Esophagus squamous epithelium (tissue), 5 donors: ENCODE measurements at regions not wholly inside any gene's neighbourhood (a gene's known extent, or its start where the extent isn't known, plus 50 kb on each side); places are given as distances from the start of the nearest gene placed in this dataset.

Experiments
- DNase-seq: peaks from one replicate; lab custom pipeline; 2025; lab: John Stamatoyannopoulos, UW
- H3K27ac ChIP-seq, 4 donors: fragments of 200-600 bp; sonication (generic); one replicate each; pipeline ENCODE4 v1.5.1; 2016 to 2019; ENCODE audit warnings: mild to moderate bottlenecking in 1 of 4
- H3K27me3 ChIP-seq, 4 donors: fragments of 200-600 bp; sonication (generic); 1 replicate in 3 of 4; 2 replicates in 1 of 4; pipeline versions ENCODE4 v1.5.1 to v1.6.0; 2017 to 2021; ENCODE audit warnings: antibody characterized with exemption in 1 of 4
- H3K36me3 ChIP-seq, 3 donors: fragments of 200-600 bp; sonication (generic); one replicate each; pipeline ENCODE4 v1.5.1; 2016 to 2019
- H3K4me1 ChIP-seq, 3 donors: fragments of 200-600 bp; sonication (generic); one replicate each; pipeline ENCODE4 v1.5.1; 2017 to 2019
- H3K4me3 ChIP-seq, 4 donors: fragments of 200-600 bp; sonication (generic); 1 replicate in 3 of 4; 2 replicates in 1 of 4; pipeline ENCODE4 v1.5.1; 2016 to 2019; ENCODE audit warnings: mild to moderate bottlenecking in 2 of 4, moderate library complexity in 1 of 4
- H3K9me3 ChIP-seq, 3 donors: fragments of 200-600 bp; sonication (generic); one replicate each; pipeline ENCODE4 v1.5.1; 2016 to 2019
- POLR2A ChIP-seq, 4 donors: fragments of 450-650 bp; IDR thresholded peaks; one replicate each; pipeline ENCODE4 v1.6.1; 2017; ENCODE audit warnings: antibody characterized with exemption in 4 of 4, mild to moderate bottlenecking in 4 of 4, moderate library complexity in 3 of 4
- WGBS, 2 donors: methylation state at CpG; one replicate each; pipeline ENCODE4 v1.1.5; 2018; 5-methylcytosine and 5-hydroxymethylcytosine counted together
- intact Hi-C: fragments of 100-400 bp; cut with DNase I; formaldehyde crosslinking; loops from one replicate; pipeline ENCODE4 v1.15.0; 2022
- TF ChIP-seq, protein P1 (sequence below), 6 experiments: fragments of 450-650 bp in 4 of 6; fragments of 200-600 bp in 2 of 6; sonication (generic) in 2 of 6; IDR thresholded peaks; one replicate each; pipeline ENCODE4 v1.5.1; 2016 to 2019; ENCODE audit warnings: antibody characterized with exemption in 6 of 6, mild to moderate bottlenecking in 4 of 6, moderate library complexity in 4 of 6
- donor health status: DM: yes; HTN: yes; CAD: no.

DNA sequence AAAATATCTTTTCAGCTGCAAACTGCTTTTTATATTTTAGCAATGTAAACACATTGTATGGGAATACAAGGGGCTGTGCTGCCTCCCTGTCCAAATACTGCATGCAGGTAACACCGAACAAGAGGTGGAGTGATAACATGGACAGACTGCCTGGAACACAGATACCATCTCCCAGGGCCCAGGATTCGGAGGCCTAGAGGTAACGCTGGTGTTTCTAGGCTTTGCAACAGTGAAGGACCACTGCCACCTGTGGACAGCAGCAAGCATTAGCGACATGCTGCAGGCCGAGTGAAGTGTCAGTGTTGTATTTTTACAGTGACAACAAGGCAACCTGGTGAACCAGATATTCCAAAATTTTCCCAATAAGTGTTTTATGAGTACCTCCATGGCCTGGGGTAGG, 379.1 kb downstream of the DMRT2 start:
- H3K4me3 ChIP-seq, result no peak overlapping the region
- H3K4me1 ChIP-seq, result no peaks in the 10 kb centered on the region
- no peaks in the 10 kb centered on the region for H3K36me3 ChIP-seq
- intact Hi-C loops, result no loop called here
- H3K9me3 ChIP-seq, result no peaks in the 10 kb centered on the region
- DNase-seq, result no peak
- WGBS, 2 donors, result 33 to 51% methylated on average over 4 of the region's 5 CpGs
- TF ChIP-seq, protein P1, sequence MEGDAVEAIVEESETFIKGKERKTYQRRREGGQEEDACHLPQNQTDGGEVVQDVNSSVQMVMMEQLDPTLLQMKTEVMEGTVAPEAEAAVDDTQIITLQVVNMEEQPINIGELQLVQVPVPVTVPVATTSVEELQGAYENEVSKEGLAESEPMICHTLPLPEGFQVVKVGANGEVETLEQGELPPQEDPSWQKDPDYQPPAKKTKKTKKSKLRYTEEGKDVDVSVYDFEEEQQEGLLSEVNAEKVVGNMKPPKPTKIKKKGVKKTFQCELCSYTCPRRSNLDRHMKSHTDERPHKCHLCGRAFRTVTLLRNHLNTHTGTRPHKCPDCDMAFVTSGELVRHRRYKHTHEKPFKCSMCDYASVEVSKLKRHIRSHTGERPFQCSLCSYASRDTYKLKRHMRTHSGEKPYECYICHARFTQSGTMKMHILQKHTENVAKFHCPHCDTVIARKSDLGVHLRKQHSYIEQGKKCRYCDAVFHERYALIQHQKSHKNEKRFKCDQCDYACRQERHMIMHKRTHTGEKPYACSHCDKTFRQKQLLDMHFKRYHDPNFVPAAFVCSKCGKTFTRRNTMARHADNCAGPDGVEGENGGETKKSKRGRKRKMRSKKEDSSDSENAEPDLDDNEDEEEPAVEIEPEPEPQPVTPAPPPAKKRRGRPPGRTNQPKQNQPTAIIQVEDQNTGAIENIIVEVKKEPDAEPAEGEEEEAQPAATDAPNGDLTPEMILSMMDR (IDR thresholded peaks at IDR 0.05), result peak in 3 of 6 experiments; percentile 15 to 38 (median 23)
- no peak for TF ChIP-seq POLR2A (IDR thresholded peaks at IDR 0.05)
- no peak overlapping the region for H3K27ac ChIP-seq
- no peaks in the 10 kb centered on the region for H3K27me3 ChIP-seq

DNA sequence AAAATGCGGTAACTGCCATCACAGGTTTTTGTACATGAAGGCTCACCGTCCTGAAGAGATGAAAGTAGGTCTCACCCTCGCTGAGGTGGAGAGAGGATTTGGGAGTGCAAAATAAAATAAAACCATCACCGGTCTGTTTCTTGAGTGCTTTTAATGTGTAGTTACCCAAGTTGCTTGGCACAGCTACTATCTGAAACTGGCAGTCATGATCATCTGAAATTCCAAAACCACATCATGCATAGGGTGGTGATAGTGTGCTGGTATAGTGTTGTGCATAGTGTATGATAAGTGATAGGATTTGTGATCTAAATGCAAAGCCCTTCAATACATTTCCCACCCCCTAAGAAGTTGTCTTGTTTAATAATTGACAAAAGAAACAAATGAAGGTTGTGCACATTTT, 381.3 kb downstream of the DMRT2 start:
- WGBS, 2 donors, result 89 to 91% methylated on average over 4 of the region's 4 CpGs
- Histone ChIP-seq H3K27ac (no peak overlapping the region), H3K36me3 (no peaks in the 10 kb centered on the region), H3K4me3 (no peak overlapping the region), H3K9me3 (no peaks in the 10 kb centered on the region), H3K27me3 (no peaks in the 10 kb centered on the region), H3K4me1 (no peaks in the 10 kb centered on the region)
- intact Hi-C loops, result no loop called here
- no peak for TF ChIP-seq POLR2A (IDR thresholded peaks at IDR 0.05)
- TF ChIP-seq, protein P1 (IDR thresholded peaks at IDR 0.05), result no peak
- DNase-seq, result no peak

DNA sequence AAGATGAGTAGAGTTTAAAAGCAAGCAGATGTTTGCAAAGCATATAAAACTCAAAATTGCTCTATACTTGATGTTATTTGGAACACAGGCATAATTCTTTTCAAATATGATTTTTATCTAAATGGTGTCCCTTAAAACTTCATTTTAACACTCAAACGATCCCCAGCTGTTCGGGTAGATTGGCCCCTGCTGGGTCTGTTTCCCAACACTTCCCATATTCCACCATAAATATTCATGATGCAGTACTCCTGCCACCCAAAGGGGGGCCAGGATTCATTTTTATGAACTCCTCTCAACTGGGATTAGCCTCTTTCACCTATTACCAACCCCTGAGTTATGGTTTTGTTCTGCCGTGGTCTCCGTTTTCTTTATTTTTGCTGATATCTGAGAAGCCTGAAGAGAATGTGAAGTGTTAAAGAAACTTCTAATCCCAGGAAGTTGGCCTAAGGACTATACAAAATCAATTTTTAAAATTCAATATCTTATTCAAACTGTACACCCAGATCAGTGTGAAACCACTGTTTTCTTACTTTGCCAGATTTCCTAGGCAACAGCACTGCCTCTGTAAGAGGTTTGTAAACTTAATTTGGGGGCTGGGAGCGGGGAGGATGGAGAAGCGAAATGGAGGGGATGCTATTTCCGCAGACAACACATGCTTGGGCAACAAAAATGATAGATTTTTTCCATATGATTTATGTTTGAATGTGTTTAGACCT, 384.1 kb downstream of the DMRT2 start:
- DNase-seq, result no peak
- intact Hi-C loops, result no loop called here
- WGBS, 2 donors, result 48 to 53% methylated on average over 7 of the region's 7 CpGs

DNA sequence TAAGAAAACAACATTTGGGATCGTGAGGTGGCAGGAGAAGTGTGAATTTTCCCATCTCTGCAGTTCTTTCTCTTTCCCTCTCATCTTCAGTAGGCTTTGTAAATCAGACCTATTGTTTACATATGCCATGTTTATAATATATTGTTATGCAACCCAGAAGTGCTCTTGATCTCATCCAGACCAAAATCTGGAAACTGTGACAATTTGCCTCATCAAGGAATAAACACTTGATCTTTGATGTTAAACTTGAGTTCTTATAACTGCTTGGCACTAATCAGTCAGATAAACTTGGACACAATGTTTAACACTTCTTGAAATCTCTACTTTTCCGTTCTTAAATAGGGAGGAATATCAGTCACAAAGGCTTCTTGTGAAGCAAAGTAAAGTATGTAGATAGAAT, 384.7 kb downstream of the DMRT2 start:
- DNase-seq, result no peak
- Histone ChIP-seq H3K4me3 (no peak overlapping the region), H3K36me3 (no peaks in the 10 kb centered on the region), H3K4me1 (no peaks in the 10 kb centered on the region), H3K27ac (no peak overlapping the region), H3K9me3 (no peaks in the 10 kb centered on the region), H3K27me3 (peaks cover 0 to 5% (median 0%) of the 10 kb centered on the region in 4 donors)
- TF ChIP-seq, protein P1 (IDR thresholded peaks at IDR 0.05), result no peak
- TF ChIP-seq POLR2A (IDR thresholded peaks at IDR 0.05), result no peak
- intact Hi-C loops, result no loop called here
- WGBS, 2 donors, result 31 to 36% methylated on average over 2 of the region's 2 CpGs

More for the DNA sequence above, 384.1 kb downstream of the DMRT2 start:
- no peaks in the 10 kb centered on the region for H3K4me1 ChIP-seq
- H3K36me3 ChIP-seq, result no peaks in the 10 kb centered on the region
- no peaks in the 10 kb centered on the region for H3K9me3 ChIP-seq
- TF ChIP-seq, protein P1 (IDR thresholded peaks at IDR 0.05), result peak in 2 of 6 experiments; percentile 16 to 35
- no peak for TF ChIP-seq POLR2A (IDR thresholded peaks at IDR 0.05)
- peaks cover 0 to 4% (median 0%) of the 10 kb centered on the region in 4 donors for H3K27me3 ChIP-seq
- H3K4me3 ChIP-seq, result no peak overlapping the region
- no peak overlapping the region for H3K27ac ChIP-seq

DNA sequence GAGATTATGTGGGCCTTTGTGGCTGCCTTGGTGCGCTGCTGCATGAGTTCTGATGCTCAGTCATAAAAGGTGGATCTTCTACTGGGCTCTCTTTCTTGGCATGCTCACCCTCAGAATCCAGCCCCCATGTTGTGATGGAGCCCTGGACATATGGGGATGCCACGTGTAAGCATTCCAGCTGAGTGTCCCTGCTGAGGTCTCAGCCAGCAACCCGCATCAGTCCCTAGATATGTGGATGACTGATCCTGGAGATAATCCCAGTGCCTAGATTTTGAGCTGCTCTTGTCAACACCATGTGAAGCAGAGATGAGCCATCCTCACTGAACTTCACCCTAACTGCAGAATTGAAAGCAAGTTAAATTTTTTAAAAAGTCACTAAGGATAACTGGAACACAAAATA, 390.1 kb downstream of the DMRT2 start:
- Histone ChIP-seq H3K36me3 (no peaks in the 10 kb centered on the region), H3K4me3 (no peak overlapping the region), H3K27ac (no peak overlapping the region), H3K27me3 (peaks cover 0 to 5% (median 0%) of the 10 kb centered on the region in 4 donors), H3K9me3 (no peaks in the 10 kb centered on the region), H3K4me1 (no peaks in the 10 kb centered on the region)
- TF ChIP-seq, protein P1 (IDR thresholded peaks at IDR 0.05), result no peak
- no peak for TF ChIP-seq POLR2A (IDR thresholded peaks at IDR 0.05)
- 88 to 100% methylated on average over 1 to 3 of the region's 3 CpGs for WGBS, 2 donors
- no peak for DNase-seq
- intact Hi-C loops, result no loop called here
